Panc1 (cell line): ENCODE measurements at regions not wholly inside any gene's neighbourhood (a gene's known extent, or its start where the extent isn't known, plus 50 kb on each side); places are given as distances from the start of the nearest gene placed in this dataset.

Source experiments
- ATAC-seq: fragments of 200-7000 bp; cut with Tn5 transposase; 2 replicates; pipeline ENCODE4 v1.9.1; 2020; ENCODE audit warnings: mild to moderate bottlenecking, moderate library complexity
- BruUV-seq: library from RNA; stranded (reverse); fragments of 400-500 nt; replicated peaks from 2 replicates; lab custom pipeline; 2021; lab: Mats Ljungman, UMichigan
- CTCF ChIA-PET: fragments of 300-600 bp; sonication (Branson Sonifier 250); formaldehyde crosslinking; loops from one replicate; lab custom pipeline; 2022; ENCODE audit warnings: antibody characterized with exemption; lab: Charles Lee
- POLR2A ChIA-PET: fragments of 300-600 bp; sonication (Branson Sonifier 250); formaldehyde crosslinking; loops from one replicate; lab custom pipeline; 2022; ENCODE audit warnings: antibody characterized with exemption; lab: Charles Lee
- DNase-seq: peaks from one replicate; pipeline ENCODE4 v3.0.0-alpha.2; 2010; ENCODE audit warnings: low read depth, low spot score
- H3K27ac ChIP-seq: 2 replicates; pipeline ENCODE4 v1.5.1; 2011; ENCODE audit warnings: mild to moderate bottlenecking, low read length, inconsistent platforms
- H3K27me3 ChIP-seq: fragments of 200-500 bp; sonication (Bioruptor generic); 2 replicates; pipeline ENCODE4 v1.6.0; 2014; ENCODE audit warnings: low read length, inconsistent platforms; ENCODE audit not compliant: control insufficient read depth, insufficient read depth
- H3K36me3 ChIP-seq: fragments of 200-500 bp; sonication (Bioruptor generic); 2 replicates; pipeline ENCODE4 v1.5.1; 2014; ENCODE audit warnings: inconsistent platforms, mild to moderate bottlenecking, low read length, moderate library complexity; ENCODE audit not compliant: control insufficient read depth, insufficient read depth
- H3K4me1 ChIP-seq: 2 replicates; pipeline ENCODE4 v1.5.1; 2011; ENCODE audit warnings: inconsistent platforms, mild to moderate bottlenecking, low read length, moderate library complexity; ENCODE audit not compliant: control insufficient read depth, insufficient read depth
- H3K4me3 ChIP-seq, 2 experiments: 2 replicates each; pipeline ENCODE4 v1.5.1; 2011 to 2012; ENCODE audit warnings: low read depth in 2 of 2, low read length in 2 of 2, mild to moderate bottlenecking in 2 of 2, inconsistent platforms in 1 of 2, moderate library complexity in 1 of 2
- H3K9me3 ChIP-seq: fragments of 200-500 bp; sonication (Bioruptor generic); 2 replicates; pipeline ENCODE4 v1.5.1; 2014; ENCODE audit warnings: low read depth, mild to moderate bottlenecking, inconsistent platforms, low read length, moderate library complexity; ENCODE audit not compliant: control insufficient read depth, insufficient read depth
- POLR2AphosphoS5 ChIP-seq: IDR thresholded peaks from 2 replicates; pipeline ENCODE4 v1.6.1; 2012; ENCODE audit warnings: mild to moderate bottlenecking, low read depth, low read length, moderate library complexity
- SIN3A ChIP-seq: IDR thresholded peaks from 2 replicates; pipeline ENCODE4 v1.6.1; 2012; ENCODE audit warnings: low read depth, mild to moderate bottlenecking, low read length, moderate library complexity, borderline replicate concordance; ENCODE audit not compliant: insufficient read depth
- TCF7L2 ChIP-seq: IDR thresholded peaks from 2 replicates; pipeline ENCODE4 v1.6.1; 2011; ENCODE audit warnings: mild to moderate bottlenecking, low read depth, low read length, inconsistent platforms
- in situ Hi-C: cut with HindIII; loops from 2 replicates; pipeline ENCODE4 v1.10.0; 2016; ENCODE audit warnings: low sequenced_read_pairs, low pct_unique_long_range_greater_than_20kb
- intact Hi-C: fragments of 100-400 bp; cut with micrococcal nuclease; formaldehyde crosslinking; loops from one replicate; pipeline ENCODE4 v1.10.0; 2022; ENCODE audit not compliant: unreplicated experiment
- TF ChIP-seq, protein P1 (sequence below): fragments of 450-650 bp; IDR thresholded peaks from 2 replicates; pipeline ENCODE4 v1.5.1; 2017; ENCODE audit warnings: mild to moderate bottlenecking
- TF ChIP-seq, protein P2 (sequence below), 2 experiments: IDR thresholded peaks; 2 replicates each; pipeline ENCODE4 v1.6.1; 2011 to 2012; ENCODE audit warnings: low read depth in 2 of 2, control low read depth in 1 of 2, low read length in 1 of 2, mild to moderate bottlenecking in 1 of 2, moderate library complexity in 1 of 2; ENCODE audit not compliant: insufficient read depth in 1 of 2

DNA sequence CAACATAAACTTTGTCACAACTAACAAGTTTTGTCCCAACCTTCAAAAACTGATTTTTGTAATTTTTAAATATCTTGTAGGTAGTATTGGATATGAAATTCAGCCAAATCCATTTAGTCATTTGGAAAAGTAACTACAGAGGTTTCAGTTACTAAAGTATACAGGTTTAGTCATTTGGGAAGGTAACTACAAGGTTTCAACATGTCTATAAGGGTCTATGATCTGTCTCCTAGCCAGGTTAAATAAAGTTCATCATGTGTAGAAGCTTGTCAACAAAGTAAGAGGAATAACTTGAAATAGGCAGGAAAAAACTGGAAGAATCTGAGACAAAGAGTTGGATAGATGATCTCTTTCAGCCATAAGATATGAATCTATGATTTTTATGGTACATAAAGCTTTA lies 229.8 kb downstream of the COL12A1 start:
- no TSS peak for BruUV-seq
- Histone ChIP-seq H3K4me3 (no peak overlapping the region), H3K9me3 (no peaks in the 10 kb centered on the region), H3K4me1 (no peaks in the 10 kb centered on the region), H3K27ac (no peak overlapping the region), H3K36me3 (no peaks in the 10 kb centered on the region), H3K27me3 (no peaks in the 10 kb centered on the region)
- DNase-seq (no peak), ATAC-seq (no peak)
- TF ChIP-seq SIN3A (no peak), POLR2AphosphoS5 (no peak), TCF7L2 (no peak)
- TF ChIP-seq, protein P1, sequence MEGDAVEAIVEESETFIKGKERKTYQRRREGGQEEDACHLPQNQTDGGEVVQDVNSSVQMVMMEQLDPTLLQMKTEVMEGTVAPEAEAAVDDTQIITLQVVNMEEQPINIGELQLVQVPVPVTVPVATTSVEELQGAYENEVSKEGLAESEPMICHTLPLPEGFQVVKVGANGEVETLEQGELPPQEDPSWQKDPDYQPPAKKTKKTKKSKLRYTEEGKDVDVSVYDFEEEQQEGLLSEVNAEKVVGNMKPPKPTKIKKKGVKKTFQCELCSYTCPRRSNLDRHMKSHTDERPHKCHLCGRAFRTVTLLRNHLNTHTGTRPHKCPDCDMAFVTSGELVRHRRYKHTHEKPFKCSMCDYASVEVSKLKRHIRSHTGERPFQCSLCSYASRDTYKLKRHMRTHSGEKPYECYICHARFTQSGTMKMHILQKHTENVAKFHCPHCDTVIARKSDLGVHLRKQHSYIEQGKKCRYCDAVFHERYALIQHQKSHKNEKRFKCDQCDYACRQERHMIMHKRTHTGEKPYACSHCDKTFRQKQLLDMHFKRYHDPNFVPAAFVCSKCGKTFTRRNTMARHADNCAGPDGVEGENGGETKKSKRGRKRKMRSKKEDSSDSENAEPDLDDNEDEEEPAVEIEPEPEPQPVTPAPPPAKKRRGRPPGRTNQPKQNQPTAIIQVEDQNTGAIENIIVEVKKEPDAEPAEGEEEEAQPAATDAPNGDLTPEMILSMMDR: no peak
- TF ChIP-seq, protein P2, sequence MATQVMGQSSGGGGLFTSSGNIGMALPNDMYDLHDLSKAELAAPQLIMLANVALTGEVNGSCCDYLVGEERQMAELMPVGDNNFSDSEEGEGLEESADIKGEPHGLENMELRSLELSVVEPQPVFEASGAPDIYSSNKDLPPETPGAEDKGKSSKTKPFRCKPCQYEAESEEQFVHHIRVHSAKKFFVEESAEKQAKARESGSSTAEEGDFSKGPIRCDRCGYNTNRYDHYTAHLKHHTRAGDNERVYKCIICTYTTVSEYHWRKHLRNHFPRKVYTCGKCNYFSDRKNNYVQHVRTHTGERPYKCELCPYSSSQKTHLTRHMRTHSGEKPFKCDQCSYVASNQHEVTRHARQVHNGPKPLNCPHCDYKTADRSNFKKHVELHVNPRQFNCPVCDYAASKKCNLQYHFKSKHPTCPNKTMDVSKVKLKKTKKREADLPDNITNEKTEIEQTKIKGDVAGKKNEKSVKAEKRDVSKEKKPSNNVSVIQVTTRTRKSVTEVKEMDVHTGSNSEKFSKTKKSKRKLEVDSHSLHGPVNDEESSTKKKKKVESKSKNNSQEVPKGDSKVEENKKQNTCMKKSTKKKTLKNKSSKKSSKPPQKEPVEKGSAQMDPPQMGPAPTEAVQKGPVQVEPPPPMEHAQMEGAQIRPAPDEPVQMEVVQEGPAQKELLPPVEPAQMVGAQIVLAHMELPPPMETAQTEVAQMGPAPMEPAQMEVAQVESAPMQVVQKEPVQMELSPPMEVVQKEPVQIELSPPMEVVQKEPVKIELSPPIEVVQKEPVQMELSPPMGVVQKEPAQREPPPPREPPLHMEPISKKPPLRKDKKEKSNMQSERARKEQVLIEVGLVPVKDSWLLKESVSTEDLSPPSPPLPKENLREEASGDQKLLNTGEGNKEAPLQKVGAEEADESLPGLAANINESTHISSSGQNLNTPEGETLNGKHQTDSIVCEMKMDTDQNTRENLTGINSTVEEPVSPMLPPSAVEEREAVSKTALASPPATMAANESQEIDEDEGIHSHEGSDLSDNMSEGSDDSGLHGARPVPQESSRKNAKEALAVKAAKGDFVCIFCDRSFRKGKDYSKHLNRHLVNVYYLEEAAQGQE (IDR thresholded peaks at IDR 0.05; ENCODE audit: insufficient read depth in 1 of 2, low read depth in 2 of 2, low read length in 1 of 2): no peak
- intact Hi-C loops (no loop called here), in situ Hi-C loops (no loop called here)
- POLR2A ChIA-PET: no interaction called here
- CTCF ChIA-PET: no interaction called here

DNA sequence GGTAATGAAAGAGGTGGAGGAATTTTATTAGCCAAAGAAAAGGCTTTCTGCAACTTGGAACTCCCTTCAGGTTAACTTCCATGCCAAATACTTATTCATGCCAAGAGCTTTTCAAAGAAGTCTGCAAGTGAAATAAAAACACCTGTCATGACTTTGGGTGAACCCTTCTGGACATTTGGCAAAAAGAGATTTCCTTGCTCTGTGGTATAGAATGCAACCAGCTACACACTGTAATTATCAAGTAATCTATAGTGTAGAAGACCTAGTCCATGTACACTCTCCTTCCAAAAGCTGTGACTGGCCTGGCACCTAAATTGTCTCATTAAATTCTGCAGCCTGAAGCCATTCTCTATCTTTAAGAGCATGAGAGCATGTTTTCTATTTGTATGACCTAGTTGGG lies 232.3 kb downstream of the COL12A1 start:
- Histone ChIP-seq H3K27me3 (no peaks in the 10 kb centered on the region), H3K27ac (no peak overlapping the region), H3K36me3 (no peaks in the 10 kb centered on the region), H3K4me1 (no peaks in the 10 kb centered on the region), H3K9me3 (no peaks in the 10 kb centered on the region), H3K4me3 (no peak overlapping the region)
- no peak for TF ChIP-seq SIN3A
- no peak for TF ChIP-seq POLR2AphosphoS5
- TF ChIP-seq, protein P2 (IDR thresholded peaks at IDR 0.05; ENCODE audit: insufficient read depth in 1 of 2, low read depth in 2 of 2, low read length in 1 of 2): no peak
- TF ChIP-seq, protein P1: no peak
- no peak for TF ChIP-seq TCF7L2
- intact Hi-C loops: no loop called here
- ChIA-PET POLR2A (no interaction called here), CTCF (no interaction called here)
- no peak for DNase-seq
- no TSS peak for BruUV-seq
- no peak for ATAC-seq
- in situ Hi-C loops: no loop called here
